KMS-11 (cell line): ENCODE measurements at regions not wholly inside any gene's neighbourhood (a gene's known extent, or its start where the extent isn't known, plus 50 kb on each side); places are given as distances from the start of the nearest gene placed in this dataset.

Source experiments
- H2AFZ ChIP-seq: fragments of 200-600 bp; sonication (generic); 2 replicates; pipeline ENCODE4 v1.6.1; 2016; ENCODE audit warnings: antibody characterized with exemption, mixed run types, low read depth
- H3K27ac ChIP-seq: fragments of 200-600 bp; sonication (generic); 2 replicates; pipeline ENCODE4 v1.6.1; 2016; ENCODE audit warnings: mild to moderate bottlenecking, mixed run types
- H3K27me3 ChIP-seq: fragments of 200-600 bp; sonication (generic); 2 replicates; pipeline ENCODE4 v1.6.1; 2017; ENCODE audit warnings: mild to moderate bottlenecking, low read depth, mixed run types, moderate library complexity; ENCODE audit not compliant: insufficient read depth
- H3K36me3 ChIP-seq: fragments of 200-600 bp; sonication (generic); 2 replicates; pipeline ENCODE4 v1.6.1; 2017; ENCODE audit warnings: mild to moderate bottlenecking, mixed run types; ENCODE audit not compliant: insufficient read depth
- H3K4me1 ChIP-seq: fragments of 200-600 bp; sonication (generic); 2 replicates; pipeline ENCODE4 v1.6.1; 2016; ENCODE audit warnings: mild to moderate bottlenecking, low read depth, mixed run types; ENCODE audit not compliant: poor library complexity, severe bottlenecking
- H3K4me2 ChIP-seq: fragments of 200-600 bp; sonication (generic); 2 replicates; pipeline ENCODE4 v1.7.0; 2016; ENCODE audit warnings: mild to moderate bottlenecking, mixed run types
- H3K4me3 ChIP-seq: fragments of 200-600 bp; sonication (generic); IDR thresholded peaks from 2 replicates; pipeline ENCODE4 v1.6.1; 2017; ENCODE audit warnings: low read depth, low read length, mixed read lengths; ENCODE audit not compliant: insufficient read depth
- H3K79me2 ChIP-seq: fragments of 200-600 bp; sonication (generic); 2 replicates; pipeline ENCODE4 v1.6.1; 2016; ENCODE audit warnings: low read depth, mixed run types; ENCODE audit not compliant: insufficient read depth
- H3K9ac ChIP-seq: fragments of 200-600 bp; sonication (generic); 2 replicates; pipeline ENCODE4 v1.6.1; 2016; ENCODE audit warnings: mild to moderate bottlenecking, mixed run types
- H4K20me1 ChIP-seq: fragments of 200-600 bp; sonication (generic); 2 replicates; pipeline ENCODE4 v1.6.1; 2016; ENCODE audit warnings: mild to moderate bottlenecking, mixed run types; ENCODE audit not compliant: insufficient read depth
- TF ChIP-seq, protein P1 (sequence below): fragments of 200-600 bp; sonication (generic); conservative IDR thresholded peaks from 2 replicates; pipeline ENCODE4 v1.6.1; 2017; ENCODE audit warnings: low read depth, mild to moderate bottlenecking, antibody characterized with exemption, low read length, moderate library complexity, mixed read lengths

DNA sequence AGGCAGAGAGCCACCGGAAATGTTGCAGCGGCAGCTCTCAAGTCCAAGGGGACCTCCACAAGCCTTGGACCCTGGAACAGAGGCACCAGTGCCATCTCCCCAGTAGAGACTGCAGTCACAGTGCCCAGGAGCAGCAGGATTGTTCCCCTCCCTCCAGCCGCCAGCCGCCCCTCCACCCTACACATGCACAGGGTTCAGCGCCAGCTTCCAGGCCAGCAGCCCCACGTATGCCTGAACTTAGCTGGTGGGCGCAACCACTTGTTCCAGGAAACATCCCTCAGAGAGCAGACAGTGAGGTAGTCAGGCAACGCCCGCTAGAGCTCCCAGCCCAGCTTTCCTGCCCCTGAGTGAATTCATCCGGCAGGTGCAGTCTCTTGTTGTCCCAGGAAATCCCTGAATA lies 1098.1 kb upstream of the NCAM2 start:
- H3K9ac ChIP-seq = no peak overlapping the region

DNA sequence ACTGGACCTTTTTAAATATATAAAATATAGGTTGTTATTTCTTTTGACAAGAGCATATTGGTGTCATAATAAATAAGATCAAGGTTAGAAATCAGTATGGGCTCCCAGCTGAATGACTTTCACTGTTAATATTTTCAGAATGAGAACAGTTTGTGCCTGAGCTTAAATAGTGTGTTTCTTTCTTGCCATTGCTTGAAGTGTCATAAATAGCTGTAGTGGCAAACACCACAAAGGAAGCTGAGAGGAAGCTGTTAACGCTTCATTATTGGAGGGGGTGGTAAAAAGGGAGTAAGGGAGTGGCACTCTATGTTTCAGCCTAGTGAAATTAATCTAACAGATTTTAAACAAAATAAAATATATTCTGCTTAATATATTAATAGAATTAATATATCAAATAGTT lies 1089.8 kb upstream of the NCAM2 start:
- Histone ChIP-seq H2AFZ (no peak overlapping the region), H3K9ac (no peak overlapping the region), H3K27me3 (no peaks in the 10 kb centered on the region), H3K4me2 (no peak overlapping the region), H3K4me3 (no peak overlapping the region), H3K79me2 (no peaks in the 10 kb centered on the region), H4K20me1 (no peaks in the 10 kb centered on the region), H3K36me3 (no peaks in the 10 kb centered on the region; the same call in 1 of the 2 replicates), H3K27ac (no peak overlapping the region), H3K4me1 (no peaks in the 10 kb centered on the region)
- TF ChIP-seq, protein P1, sequence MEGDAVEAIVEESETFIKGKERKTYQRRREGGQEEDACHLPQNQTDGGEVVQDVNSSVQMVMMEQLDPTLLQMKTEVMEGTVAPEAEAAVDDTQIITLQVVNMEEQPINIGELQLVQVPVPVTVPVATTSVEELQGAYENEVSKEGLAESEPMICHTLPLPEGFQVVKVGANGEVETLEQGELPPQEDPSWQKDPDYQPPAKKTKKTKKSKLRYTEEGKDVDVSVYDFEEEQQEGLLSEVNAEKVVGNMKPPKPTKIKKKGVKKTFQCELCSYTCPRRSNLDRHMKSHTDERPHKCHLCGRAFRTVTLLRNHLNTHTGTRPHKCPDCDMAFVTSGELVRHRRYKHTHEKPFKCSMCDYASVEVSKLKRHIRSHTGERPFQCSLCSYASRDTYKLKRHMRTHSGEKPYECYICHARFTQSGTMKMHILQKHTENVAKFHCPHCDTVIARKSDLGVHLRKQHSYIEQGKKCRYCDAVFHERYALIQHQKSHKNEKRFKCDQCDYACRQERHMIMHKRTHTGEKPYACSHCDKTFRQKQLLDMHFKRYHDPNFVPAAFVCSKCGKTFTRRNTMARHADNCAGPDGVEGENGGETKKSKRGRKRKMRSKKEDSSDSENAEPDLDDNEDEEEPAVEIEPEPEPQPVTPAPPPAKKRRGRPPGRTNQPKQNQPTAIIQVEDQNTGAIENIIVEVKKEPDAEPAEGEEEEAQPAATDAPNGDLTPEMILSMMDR = no peak

More for the DNA sequence above, 1098.1 kb upstream of the NCAM2 start:
- Histone ChIP-seq H3K36me3 (no peaks in the 10 kb centered on the region), H2AFZ (no peak overlapping the region), H3K4me2 (no peak overlapping the region), H3K27me3 (no peaks in the 10 kb centered on the region), H3K4me3 (no peak overlapping the region), H3K79me2 (no peaks in the 10 kb centered on the region), H3K27ac (no peak overlapping the region), H4K20me1 (no peaks in the 10 kb centered on the region), H3K4me1 (no peaks in the 10 kb centered on the region)
- TF ChIP-seq, protein P1 = no peak

DNA sequence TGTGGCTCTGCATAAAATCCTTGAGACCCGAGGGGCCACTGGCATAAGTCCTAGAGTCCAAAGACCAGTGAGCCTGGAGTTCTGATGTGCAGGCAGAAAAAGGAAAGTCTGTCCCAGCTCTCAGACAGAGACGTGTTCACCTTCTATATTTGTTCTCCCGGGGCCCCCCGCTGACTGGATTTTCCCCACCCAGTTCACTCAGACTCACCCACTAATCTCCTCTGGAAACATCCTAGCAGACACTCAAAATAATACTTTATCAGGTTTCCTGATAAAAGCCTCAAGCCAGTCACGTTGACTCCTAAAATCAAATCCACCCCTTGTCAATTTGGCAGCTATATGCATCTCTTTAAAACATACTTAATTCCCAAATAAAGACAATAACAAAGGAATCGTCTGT lies 1084.2 kb upstream of the NCAM2 start:
- Histone ChIP-seq H3K4me2 (no peak overlapping the region), H4K20me1 (no peaks in the 10 kb centered on the region), H3K9ac (no peak overlapping the region), H3K27me3 (no peaks in the 10 kb centered on the region), H3K4me3 (no peak overlapping the region), H3K79me2 (no peaks in the 10 kb centered on the region), H3K27ac (no peak overlapping the region), H3K4me1 (no peaks in the 10 kb centered on the region), H3K36me3 (no peaks in the 10 kb centered on the region), H2AFZ (no peak overlapping the region)
- TF ChIP-seq, protein P1 = no peak

DNA sequence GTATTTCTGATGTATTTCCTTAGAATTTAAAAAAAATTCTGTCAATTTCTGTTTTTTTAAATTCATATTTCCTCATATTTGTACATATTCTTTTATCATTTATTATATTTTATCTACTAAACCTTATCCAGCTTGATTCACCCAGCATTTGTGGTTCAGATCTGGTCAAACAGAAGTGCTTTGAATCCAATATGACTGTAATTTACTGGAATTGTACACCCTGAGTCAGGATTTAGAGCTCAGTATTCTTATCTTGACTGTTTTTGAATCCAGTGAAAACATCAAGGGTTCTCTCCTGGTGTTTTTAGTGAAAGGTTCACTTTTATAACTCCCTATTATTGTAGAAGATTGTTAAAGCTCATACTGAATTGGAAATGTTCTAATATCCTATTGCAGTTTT lies 1077.0 kb upstream of the NCAM2 start:
- Histone ChIP-seq H3K79me2 (no peaks in the 10 kb centered on the region), H3K4me3 (no peak overlapping the region), H4K20me1 (no peaks in the 10 kb centered on the region), H3K9ac (no peak overlapping the region), H3K36me3 (no peaks in the 10 kb centered on the region), H3K4me1 (no peaks in the 10 kb centered on the region), H3K27me3 (no peaks in the 10 kb centered on the region), H2AFZ (no peak overlapping the region), H3K4me2 (no peak overlapping the region), H3K27ac (no peak overlapping the region)
- TF ChIP-seq, protein P1 = no peak
